Peyer's patch (tissue), 4 donors: ENCODE measurements at regions not wholly inside any gene's neighbourhood (a gene's known extent, or its start where the extent isn't known, plus 50 kb on each side); places are given as distances from the start of the nearest gene placed in this dataset.

Source experiments
- DNase-seq, 3 donors: peaks; one replicate each; pipeline ENCODE4 v3.0.0-alpha.2; 2017 to 2019
- H3K27ac ChIP-seq, 4 donors: fragments of 200-600 bp; sonication (generic); one replicate each; pipeline ENCODE4 v1.5.1; 2016 to 2019
- H3K27me3 ChIP-seq, 2 donors: fragments of 200-600 bp; sonication (generic); one replicate each; pipeline ENCODE4 v1.5.1; 2019
- H3K36me3 ChIP-seq, 3 donors: fragments of 200-600 bp; sonication (generic); one replicate each; pipeline ENCODE4 v1.5.1; 2016 to 2019
- H3K4me1 ChIP-seq, 4 donors: fragments of 200-600 bp; sonication (generic); one replicate each; pipeline ENCODE4 v1.5.1; 2016 to 2019
- H3K4me3 ChIP-seq, 4 donors: fragments of 200-600 bp; sonication (generic); 1 replicate in 3 of 4; 2 replicates in 1 of 4; pipeline ENCODE4 v1.5.1; 2016 to 2019; ENCODE audit warnings: mild to moderate bottlenecking in 1 of 4
- H3K9me3 ChIP-seq, 4 donors: fragments of 200-600 bp; sonication (generic); one replicate each; pipeline ENCODE4 v1.5.1; 2016 to 2019; ENCODE audit warnings: mild to moderate bottlenecking in 1 of 4
- POLR2A ChIP-seq, 2 donors: fragments of 450-650 bp; IDR thresholded peaks; one replicate each; pipeline ENCODE4 v1.5.1; 2017; ENCODE audit warnings: antibody characterized with exemption in 2 of 2, mild to moderate bottlenecking in 2 of 2, moderate library complexity in 2 of 2
- TF ChIP-seq, protein P1 (sequence below), 6 experiments: fragments of 450-650 bp in 4 of 6; fragments of 200-600 bp in 2 of 6; sonication (generic) in 1 of 6; IDR thresholded peaks; one replicate each; pipeline ENCODE4 v1.5.1; 2017 to 2019; ENCODE audit warnings: antibody characterized with exemption in 6 of 6, mild to moderate bottlenecking in 3 of 6, moderate library complexity in 1 of 6

DNA sequence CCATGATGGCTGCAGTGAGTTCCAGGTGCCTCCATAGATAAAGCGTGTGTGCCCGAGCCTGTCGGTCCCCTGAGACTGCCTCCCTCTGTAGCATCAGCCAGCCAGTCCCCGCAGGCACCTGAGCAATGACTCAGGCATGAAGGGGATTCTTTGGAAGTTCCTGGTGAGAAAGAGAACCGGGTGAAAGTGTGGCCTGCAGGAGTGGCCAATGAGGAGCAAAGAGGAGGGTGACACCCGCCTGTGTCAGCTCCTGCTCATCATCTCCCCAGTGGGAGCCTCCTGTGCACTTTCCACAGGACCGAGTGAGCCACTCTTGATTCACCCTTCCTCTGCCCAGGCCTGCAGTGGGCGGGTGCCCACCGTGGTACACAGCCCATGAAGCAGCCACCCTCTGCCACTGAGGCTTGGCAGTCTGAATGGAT, 71.2 kb upstream of the PTPN1 start:
- H3K36me3 ChIP-seq, result no peaks in the 10 kb centered on the region
- H3K4me3 ChIP-seq, result no peak overlapping the region
- H3K9me3 ChIP-seq, result no peaks in the 10 kb centered on the region
- H3K27me3 ChIP-seq, result no peaks in the 10 kb centered on the region
- no peak for TF ChIP-seq POLR2A (IDR thresholded peaks at IDR 0.05)
- TF ChIP-seq, protein P1, sequence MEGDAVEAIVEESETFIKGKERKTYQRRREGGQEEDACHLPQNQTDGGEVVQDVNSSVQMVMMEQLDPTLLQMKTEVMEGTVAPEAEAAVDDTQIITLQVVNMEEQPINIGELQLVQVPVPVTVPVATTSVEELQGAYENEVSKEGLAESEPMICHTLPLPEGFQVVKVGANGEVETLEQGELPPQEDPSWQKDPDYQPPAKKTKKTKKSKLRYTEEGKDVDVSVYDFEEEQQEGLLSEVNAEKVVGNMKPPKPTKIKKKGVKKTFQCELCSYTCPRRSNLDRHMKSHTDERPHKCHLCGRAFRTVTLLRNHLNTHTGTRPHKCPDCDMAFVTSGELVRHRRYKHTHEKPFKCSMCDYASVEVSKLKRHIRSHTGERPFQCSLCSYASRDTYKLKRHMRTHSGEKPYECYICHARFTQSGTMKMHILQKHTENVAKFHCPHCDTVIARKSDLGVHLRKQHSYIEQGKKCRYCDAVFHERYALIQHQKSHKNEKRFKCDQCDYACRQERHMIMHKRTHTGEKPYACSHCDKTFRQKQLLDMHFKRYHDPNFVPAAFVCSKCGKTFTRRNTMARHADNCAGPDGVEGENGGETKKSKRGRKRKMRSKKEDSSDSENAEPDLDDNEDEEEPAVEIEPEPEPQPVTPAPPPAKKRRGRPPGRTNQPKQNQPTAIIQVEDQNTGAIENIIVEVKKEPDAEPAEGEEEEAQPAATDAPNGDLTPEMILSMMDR (IDR thresholded peaks at IDR 0.05), result no peak
- peak overlapping the region in 1 of 4 donors; percentile 91 for H3K27ac ChIP-seq
- DNase-seq, result peak in 1 of 3 donors; percentile 37
- H3K4me1 ChIP-seq, result peaks cover 0 to 14% (median 2%) of the 10 kb centered on the region in 4 donors

DNA sequence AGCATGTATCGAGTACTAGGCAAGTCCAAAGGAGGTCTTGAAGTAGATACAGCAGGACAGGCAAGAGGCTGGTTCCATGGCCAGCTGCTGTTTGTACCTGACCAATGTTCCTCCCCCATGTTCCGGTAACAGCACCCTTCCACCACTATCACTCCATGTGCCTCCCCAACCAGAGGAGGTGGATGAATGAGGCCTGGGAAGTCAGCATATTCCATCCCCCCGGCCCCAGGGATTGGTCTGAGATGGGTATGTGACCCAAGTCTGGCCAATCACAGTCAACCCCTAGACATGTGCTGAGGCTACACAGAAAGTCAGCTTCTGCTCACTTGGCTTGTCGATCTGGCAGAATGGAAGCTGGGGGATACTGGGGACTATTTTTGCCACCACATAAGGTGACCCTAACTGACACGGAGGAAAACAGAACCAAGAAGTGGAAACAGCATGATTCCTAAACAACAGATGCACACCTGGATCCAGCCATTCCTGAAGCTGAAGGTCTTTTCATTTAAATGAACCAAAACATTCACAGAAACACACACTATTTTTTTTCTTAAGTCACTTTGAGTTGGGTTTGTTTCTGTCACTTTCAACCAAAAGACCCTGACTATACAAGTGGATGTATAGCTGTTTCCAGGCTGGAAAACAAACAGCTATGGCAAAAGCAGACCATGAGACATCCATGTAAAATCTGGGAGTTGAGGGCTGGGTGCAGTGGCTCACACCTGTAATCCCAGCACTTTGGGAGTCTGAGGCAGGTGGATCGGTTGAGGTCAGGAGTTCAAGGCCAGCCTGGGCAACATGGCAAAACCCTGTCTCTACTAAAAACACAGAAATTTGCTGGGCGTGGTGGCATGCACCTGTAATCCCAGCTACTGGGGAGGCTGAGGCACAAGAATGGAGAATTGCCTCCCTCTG, 70.4 kb upstream of the PTPN1 start:
- peaks cover 0 to 14% (median 2%) of the 10 kb centered on the region in 4 donors for H3K4me1 ChIP-seq
- H3K9me3 ChIP-seq, result no peaks in the 10 kb centered on the region
- no peaks in the 10 kb centered on the region for H3K36me3 ChIP-seq
- no peak overlapping the region for H3K4me3 ChIP-seq
- no peak for DNase-seq
- no peak for TF ChIP-seq POLR2A (IDR thresholded peaks at IDR 0.05)
- TF ChIP-seq, protein P1 (IDR thresholded peaks at IDR 0.05), result no peak
- H3K27ac ChIP-seq, result peak overlapping the region; percentile 25 to 91 (median 72)
- H3K27me3 ChIP-seq, result no peaks in the 10 kb centered on the region

DNA sequence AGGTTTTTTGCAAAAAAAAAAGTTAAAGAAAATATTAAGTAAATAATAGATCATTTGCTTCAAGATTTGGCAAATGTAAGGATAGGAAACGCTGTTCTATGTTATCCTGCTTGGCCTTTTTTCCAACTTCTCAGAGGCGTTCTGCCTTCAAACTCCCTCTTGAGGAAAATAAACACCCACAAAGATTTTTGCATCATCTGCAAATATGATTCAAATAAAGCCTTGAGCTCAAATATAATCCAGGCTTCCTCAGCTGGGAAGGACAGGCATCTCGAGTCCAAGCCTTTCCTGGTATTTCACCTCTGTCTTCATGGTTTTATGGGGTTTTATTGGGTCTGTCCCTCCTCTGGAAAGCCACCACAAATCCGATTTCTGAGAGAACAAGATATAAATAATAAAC, 67.7 kb upstream of the PTPN1 start:
- Histone ChIP-seq H3K4me3 (no peak overlapping the region), H3K9me3 (no peaks in the 10 kb centered on the region), H3K4me1 (peaks cover 0 to 21% (median 2%) of the 10 kb centered on the region in 4 donors), H3K27me3 (no peaks in the 10 kb centered on the region), H3K36me3 (no peaks in the 10 kb centered on the region), H3K27ac (peak overlapping the region in 2 of 4 donors; percentile 7 to 82)
- no peak for DNase-seq
- TF ChIP-seq, protein P1 (IDR thresholded peaks at IDR 0.05), result no peak
- no peak for TF ChIP-seq POLR2A (IDR thresholded peaks at IDR 0.05)

DNA sequence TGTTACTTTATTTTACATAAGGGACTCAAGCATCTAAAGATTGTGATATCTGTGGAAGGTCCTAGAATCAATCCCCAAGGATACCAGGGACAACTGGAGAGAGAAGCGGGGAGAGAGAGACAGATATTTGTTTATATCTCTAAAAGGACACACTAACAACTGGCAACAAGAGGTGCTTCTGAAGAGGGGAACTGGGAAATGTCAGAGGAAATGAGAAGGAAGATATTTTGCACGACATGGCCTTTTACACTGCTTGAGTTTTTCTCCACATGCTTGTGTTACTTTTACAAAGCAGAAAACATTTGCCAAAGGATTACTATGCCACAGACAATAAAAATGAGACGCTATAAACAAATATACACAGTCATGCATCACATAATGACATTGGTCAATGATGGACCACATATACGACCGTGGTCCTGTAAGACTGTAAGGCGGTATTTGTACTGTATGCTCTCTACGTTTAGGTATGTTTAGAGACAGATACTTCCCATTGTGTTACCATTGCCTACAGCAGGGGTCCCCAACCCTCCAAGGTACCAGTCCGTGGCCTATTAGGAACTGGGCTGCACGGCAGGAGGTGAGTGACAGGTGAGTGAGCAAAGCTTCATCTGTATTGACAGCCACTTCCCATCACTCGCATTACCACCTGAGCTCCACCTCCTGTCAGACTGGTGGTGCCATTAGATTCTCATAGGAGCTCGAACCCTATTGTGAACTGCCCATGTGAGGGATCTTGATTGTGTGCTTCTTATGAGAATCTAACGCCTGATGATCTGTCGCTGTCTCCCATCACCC, 64.6 kb upstream of the PTPN1 start:
- Histone ChIP-seq H3K9me3 (no peaks in the 10 kb centered on the region), H3K36me3 (no peaks in the 10 kb centered on the region), H3K27me3 (no peaks in the 10 kb centered on the region), H3K4me1 (peaks cover 0 to 28% (median 2%) of the 10 kb centered on the region in 4 donors), H3K27ac (peak overlapping the region in 2 of 4 donors; percentile 3 to 11), H3K4me3 (no peak overlapping the region)
- no peak for TF ChIP-seq POLR2A (IDR thresholded peaks at IDR 0.05)
- DNase-seq, result no peak

DNA sequence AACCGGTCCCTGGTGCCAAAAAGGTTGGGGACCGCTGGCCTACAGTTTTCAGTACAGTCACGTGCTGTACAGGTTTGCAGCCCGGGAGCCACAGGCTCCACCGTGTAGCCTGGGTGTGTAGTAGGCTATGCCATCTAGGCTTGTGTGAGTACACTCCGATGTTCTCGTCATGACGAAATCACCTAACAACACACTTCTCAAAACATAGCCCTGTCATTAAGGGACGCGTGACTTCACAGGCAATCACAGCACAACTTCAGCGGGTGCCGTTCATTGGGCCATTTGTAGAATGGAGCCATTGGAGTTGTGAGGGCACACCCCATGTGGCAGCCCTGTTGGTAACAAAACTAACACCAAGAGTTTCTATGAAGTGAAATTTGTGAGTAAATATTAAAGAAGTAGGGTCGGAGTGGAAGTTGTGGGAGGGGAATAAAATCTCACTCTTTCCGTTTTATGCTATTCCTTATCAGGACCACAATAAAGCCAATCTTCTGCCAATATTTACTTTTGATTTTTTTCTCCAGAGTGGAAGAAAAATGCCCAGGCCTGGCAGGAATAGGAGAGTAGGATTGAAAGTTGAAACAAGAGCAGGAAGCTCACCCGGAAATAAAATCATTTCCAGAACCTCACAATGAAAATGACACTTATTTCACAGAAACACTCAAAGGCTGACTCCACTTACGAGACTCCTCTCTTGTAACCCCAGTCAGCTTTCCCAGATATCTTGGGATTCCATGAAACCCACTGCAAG, 63.7 kb upstream of the PTPN1 start:
- H3K27ac ChIP-seq, result peak overlapping the region in 2 of 4 donors; percentile 3 to 11
- TF ChIP-seq, protein P1 (IDR thresholded peaks at IDR 0.05), result no peak
- peak in 1 of 2 donors; percentile 23 for TF ChIP-seq POLR2A (IDR thresholded peaks at IDR 0.05)
- DNase-seq, result peak in 1 of 3 donors; percentile 74

More for the DNA sequence above, 63.7 kb upstream of the PTPN1 start:
- Histone ChIP-seq H3K36me3 (no peaks in the 10 kb centered on the region), H3K9me3 (no peaks in the 10 kb centered on the region), H3K4me3 (no peak overlapping the region), H3K4me1 (peaks cover 0 to 34% (median 3%) of the 10 kb centered on the region in 4 donors), H3K27me3 (no peaks in the 10 kb centered on the region)
